ENCODE measurements at regions not wholly inside any gene's neighbourhood (a gene's known extent, or its start where the extent isn't known, plus 50 kb on each side); places are given as distances from the start of the nearest gene placed in this dataset.

DNA sequence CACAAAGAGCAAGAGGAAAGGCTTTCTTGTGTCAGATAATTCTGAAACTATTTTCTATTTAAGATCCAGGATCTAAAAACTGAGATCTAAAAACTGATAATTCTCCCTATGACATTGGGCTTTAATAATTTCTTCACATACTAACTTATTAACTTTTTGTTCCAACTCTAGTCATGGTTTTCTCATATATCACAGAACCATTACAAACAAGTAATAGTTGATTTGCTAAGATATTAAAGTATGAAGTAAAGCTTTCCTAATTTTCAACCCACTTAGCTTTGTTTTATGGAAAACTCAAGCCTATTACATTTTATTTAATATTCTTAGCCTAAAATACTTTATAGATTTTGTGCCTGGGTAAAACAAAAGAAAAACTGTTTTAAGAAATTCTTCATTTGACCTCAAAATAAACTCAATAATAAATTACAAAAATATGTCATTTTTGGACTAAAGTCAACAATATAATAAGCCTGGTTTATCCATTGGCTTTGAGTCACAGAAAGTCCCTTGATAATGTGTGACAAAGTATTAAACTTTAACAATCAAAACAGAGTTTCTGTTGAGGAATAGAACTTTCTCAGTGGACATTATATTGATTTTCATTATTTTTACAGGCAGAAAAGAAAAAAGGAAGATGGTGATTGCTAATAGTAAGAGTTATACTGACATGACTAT is 1142.9 kb upstream of the SORCS1 start:
- no peak for DNase-seq (ENCODE audit: low read depth)
- no peak overlapping the region for H3K4me3 ChIP-seq (replicated peaks; ENCODE audit: low read depth, low read length)
- TF ChIP-seq, protein P1, sequence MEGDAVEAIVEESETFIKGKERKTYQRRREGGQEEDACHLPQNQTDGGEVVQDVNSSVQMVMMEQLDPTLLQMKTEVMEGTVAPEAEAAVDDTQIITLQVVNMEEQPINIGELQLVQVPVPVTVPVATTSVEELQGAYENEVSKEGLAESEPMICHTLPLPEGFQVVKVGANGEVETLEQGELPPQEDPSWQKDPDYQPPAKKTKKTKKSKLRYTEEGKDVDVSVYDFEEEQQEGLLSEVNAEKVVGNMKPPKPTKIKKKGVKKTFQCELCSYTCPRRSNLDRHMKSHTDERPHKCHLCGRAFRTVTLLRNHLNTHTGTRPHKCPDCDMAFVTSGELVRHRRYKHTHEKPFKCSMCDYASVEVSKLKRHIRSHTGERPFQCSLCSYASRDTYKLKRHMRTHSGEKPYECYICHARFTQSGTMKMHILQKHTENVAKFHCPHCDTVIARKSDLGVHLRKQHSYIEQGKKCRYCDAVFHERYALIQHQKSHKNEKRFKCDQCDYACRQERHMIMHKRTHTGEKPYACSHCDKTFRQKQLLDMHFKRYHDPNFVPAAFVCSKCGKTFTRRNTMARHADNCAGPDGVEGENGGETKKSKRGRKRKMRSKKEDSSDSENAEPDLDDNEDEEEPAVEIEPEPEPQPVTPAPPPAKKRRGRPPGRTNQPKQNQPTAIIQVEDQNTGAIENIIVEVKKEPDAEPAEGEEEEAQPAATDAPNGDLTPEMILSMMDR (IDR thresholded peaks at IDR 0.05; ENCODE audit: low read length, missing control alignments): no peak

DNA sequence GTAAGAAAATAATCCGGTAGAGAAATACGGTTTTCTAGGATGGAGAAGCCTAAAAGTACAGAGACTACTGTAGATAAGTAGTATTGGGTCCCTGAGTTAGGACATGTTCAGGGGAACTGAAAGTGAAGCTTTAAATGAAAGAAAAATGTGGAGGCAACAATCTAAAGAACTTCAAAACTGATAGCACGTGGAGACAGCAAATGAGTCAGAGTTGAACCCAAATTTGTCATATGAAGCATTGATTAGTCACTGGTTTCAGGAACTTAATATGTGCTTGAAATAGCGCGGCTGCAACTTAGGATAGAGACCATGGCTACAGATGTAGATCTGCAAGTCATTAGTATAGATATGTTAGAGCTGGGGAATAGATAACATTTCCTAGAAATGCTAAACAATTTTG is 1138.6 kb upstream of the SORCS1 start:
- TF ChIP-seq, protein P1 (IDR thresholded peaks at IDR 0.05; ENCODE audit: low read length, missing control alignments): no peak
- H3K4me3 ChIP-seq (replicated peaks; ENCODE audit: low read depth, low read length): no peak overlapping the region
- no peak for DNase-seq (ENCODE audit: low read depth)

DNA sequence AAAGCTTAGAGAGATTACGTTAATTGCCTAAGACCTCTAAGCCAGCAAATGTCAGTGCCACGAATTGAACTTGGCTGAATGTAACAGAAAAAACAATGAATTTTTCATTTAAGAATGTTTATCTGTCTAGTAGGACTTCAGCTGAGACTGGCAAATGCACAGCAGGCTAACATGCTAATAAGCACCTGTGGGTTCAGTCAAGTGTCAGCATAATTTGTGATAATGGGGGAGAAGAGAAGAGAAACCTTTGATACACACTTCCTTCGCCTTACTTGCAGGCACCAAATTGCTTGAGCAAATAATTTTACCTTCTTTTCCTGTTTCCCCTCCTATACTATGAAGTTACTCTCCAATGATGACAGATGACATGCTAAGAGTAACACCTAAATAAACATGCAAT is 1136.5 kb upstream of the SORCS1 start:
- no peak overlapping the region for H3K4me3 ChIP-seq (replicated peaks; ENCODE audit: low read depth, low read length)
- DNase-seq (ENCODE audit: low read depth): no peak
- TF ChIP-seq, protein P1 (IDR thresholded peaks at IDR 0.05; ENCODE audit: low read length, missing control alignments): no peak

DNA sequence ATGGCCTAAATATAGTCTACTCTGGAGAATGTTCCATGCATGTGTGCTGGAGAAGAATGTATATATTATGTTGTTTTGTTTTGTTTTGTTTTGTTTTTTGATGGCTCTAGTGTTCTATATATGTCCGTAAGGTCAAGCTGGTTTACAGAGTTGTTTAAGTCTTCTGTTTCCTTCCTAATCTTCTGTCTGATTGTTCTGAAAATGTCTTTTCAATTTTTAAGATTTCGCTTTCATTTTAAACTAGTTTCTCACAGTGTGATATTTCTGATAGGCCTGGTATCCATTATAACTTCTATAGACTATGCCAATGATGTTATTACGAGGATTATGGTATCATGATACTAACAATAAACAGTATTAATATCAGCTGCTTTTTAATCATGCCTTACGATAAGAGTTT is 1126.3 kb upstream of the SORCS1 start:
- DNase-seq (ENCODE audit: low read depth): no peak
- TF ChIP-seq, protein P1 (IDR thresholded peaks at IDR 0.05; ENCODE audit: low read length, missing control alignments): no peak

DNA sequence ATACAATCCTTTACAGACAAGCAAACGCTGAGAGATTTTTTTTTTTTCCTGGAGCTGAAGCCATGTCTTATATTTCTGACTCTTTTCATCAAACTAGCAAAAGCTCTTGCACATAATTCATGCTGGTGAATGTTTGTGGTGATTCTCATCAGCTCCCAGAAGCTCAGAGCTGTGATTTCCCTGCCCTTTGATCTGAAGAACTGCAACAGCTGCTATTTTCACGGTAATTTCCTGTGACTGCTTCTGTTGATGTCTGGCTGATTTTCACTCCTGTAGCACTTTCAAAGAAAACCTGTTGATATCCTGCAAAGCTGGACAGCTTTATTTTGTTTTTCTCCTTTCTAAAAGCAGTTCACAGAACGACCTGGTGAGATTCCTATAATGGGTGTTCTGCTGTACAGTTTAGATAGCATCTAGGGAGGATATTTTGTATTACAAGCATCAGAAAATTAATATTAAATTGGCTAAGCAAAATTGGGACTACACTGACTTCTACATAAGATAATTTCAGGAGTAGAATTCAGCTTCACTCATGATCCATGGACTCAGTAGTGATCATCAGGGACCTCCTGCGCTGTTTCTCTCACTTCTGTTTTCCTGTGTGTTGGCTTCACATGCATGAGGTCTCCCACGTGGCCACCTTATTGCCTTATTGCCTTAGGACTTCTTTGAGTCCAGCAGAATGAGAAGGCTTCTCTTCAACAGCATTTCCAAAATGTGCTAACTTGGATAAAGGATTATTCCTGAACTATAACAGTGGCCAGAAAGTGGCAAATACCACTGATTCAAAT is 1111.6 kb upstream of the SORCS1 start:
- TF ChIP-seq, protein P1 (IDR thresholded peaks at IDR 0.05; ENCODE audit: low read length, missing control alignments): no peak
- no peak overlapping the region for H3K4me3 ChIP-seq (replicated peaks; ENCODE audit: low read depth, low read length)
- DNase-seq (ENCODE audit: low read depth): no peak

More for the DNA sequence above, 1126.3 kb upstream of the SORCS1 start:
- no peak overlapping the region for H3K4me3 ChIP-seq (replicated peaks; ENCODE audit: low read depth, low read length)

DNA sequence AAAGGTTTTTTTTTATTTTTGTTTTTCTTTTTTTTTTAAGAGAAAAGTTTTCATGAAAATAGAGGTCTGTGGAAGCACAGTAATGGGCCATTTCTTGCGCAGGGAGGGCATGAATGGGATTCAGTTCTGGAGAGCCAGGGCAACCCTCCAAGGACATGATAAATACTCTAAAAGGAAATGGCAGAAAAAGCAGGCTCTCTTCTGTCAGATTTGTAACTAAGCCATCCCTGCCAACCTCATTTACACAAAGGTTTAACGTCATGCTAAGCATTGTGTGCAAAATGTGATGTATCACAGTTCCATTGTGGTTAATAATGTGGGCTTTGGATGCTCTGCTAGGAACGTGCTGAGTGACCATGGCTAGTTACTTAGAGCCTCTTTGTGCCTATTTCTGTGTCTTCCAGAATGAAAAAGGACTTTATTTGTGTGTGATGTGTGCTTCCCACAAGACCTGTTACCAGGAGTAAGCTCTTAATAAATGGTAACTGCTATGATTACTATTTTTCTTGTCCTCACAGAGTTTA is 1095.9 kb upstream of the SORCS1 start:
- TF ChIP-seq, protein P1 (IDR thresholded peaks at IDR 0.05; ENCODE audit: low read length, missing control alignments): no peak
- no peak for DNase-seq (ENCODE audit: low read depth)
- H3K4me3 ChIP-seq (replicated peaks; ENCODE audit: low read depth, low read length): no peak overlapping the region

Measured in fibroblast of pulmonary artery (primary cell).